Stimulated activated naive CD8-positive, alpha-beta T cell treated with anti-CD3 and anti-CD28 coated beads, Interleukin-15, Interleukin-2, amounts not matched to agents 100 ng/mL and 50 ng/mL, for 24 hours (primary cell): ENCODE measurements at regions not wholly inside any gene's neighbourhood (a gene's known extent, or its start where the extent isn't known, plus 50 kb on each side); places are given as distances from the start of the nearest gene placed in this dataset.
A peak's percentile ranks its signal among the peaks of the same experiment; 100 is the strongest.

Experiments used
- H3K27ac Mint-ChIP-seq: one replicate; pipeline ENCODE4 v1.8.0; 2021; ENCODE audit warnings: mild to moderate bottlenecking, mixed read lengths
- H3K27me3 Mint-ChIP-seq: one replicate; pipeline ENCODE4 v1.8.0; 2021; ENCODE audit warnings: mixed read lengths
- H3K36me3 Mint-ChIP-seq: one replicate; pipeline ENCODE4 v1.8.0; 2021; ENCODE audit warnings: low read depth, mixed read lengths
- H3K4me1 Mint-ChIP-seq: one replicate; pipeline ENCODE4 v1.8.0; 2021; ENCODE audit warnings: low read depth, mixed read lengths
- H3K4me3 Mint-ChIP-seq: one replicate; pipeline ENCODE4 v1.8.0; 2021; ENCODE audit warnings: mild to moderate bottlenecking, mixed read lengths
- H3K9me3 Mint-ChIP-seq: one replicate; pipeline ENCODE4 v1.8.0; 2021; ENCODE audit warnings: mixed read lengths

DNA sequence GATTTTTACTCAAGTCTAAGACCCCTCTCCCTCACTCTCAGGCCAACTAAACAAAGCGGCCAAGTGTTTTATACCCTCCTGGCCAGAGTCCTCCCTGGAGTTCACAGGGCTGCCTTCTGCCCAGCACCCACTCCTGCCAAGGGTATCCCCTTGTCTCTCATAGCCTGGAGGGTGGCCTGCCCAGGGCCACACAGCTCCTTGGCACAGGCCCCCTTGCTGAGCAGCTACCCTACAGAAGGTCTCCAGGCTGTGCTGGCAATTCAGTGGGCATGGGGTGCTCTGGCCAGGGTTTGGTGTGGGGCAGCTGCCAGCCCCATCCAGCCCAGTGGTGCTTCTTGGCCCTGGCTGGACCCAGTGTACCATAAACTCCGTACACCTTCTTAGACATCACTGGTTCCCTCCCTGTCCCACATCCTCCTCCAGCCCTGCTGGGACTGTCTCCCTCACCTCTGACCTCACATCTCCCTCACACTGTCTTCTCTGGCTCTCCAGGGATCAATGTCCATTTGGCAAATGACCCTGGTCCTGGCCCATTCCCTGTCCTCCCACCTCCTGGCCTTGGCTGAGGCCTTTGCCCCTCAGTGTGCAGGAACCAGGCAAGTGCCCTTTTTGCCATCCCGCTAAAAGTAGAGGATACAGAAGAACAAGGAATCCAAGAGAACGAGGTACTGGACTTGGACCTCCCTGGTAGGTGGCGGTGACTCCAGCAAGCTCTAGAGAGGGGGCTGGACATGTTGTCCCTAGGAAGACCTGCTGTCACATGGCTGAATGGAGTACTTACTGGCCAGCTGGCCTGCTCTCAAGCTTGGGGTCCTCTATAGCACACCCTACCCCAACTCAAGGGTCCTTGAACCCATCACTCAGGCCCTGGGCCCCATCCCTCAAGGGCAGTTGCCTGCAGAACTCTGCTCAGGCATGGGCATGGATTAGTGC, 50.0 kb upstream of the TRPM1 start:
- H3K4me1 Mint-ChIP-seq, result no peaks in the 10 kb centered on the region
- H3K27ac Mint-ChIP-seq, result no peak overlapping the region
- no peaks in the 10 kb centered on the region for H3K36me3 Mint-ChIP-seq
- no peak overlapping the region for H3K4me3 Mint-ChIP-seq
- H3K9me3 Mint-ChIP-seq, result no peaks in the 10 kb centered on the region
- H3K27me3 Mint-ChIP-seq, result no peaks in the 10 kb centered on the region

GRCh38 chr15:31153531-31153930, 52.0 kb upstream of the TRPM1 start:
- Mint-ChIP-seq H3K27ac (no peak overlapping the region), H3K4me3 (no peak overlapping the region), H3K4me1 (no peaks in the 10 kb centered on the region), H3K27me3 (no peaks in the 10 kb centered on the region), H3K36me3 (no peaks in the 10 kb centered on the region), H3K9me3 (no peaks in the 10 kb centered on the region)

- no peak overlapping the region for H3K4me3 Mint-ChIP-seq
- H3K27ac Mint-ChIP-seq, result no peak overlapping the region
- H3K27me3 Mint-ChIP-seq, result no peaks in the 10 kb centered on the region
- no peaks in the 10 kb centered on the region for H3K4me1 Mint-ChIP-seq
- no peaks in the 10 kb centered on the region for H3K9me3 Mint-ChIP-seq
- no peaks in the 10 kb centered on the region for H3K36me3 Mint-ChIP-seq
Observed at GRCh38 chr15:31155151-31155550, 53.6 kb upstream of the TRPM1 start.

GRCh38 chr15:31156226-31156625, 54.7 kb upstream of the TRPM1 start:
- Mint-ChIP-seq H3K36me3 (no peaks in the 10 kb centered on the region), H3K4me1 (no peaks in the 10 kb centered on the region), H3K4me3 (no peak overlapping the region), H3K27ac (no peak overlapping the region), H3K27me3 (no peaks in the 10 kb centered on the region), H3K9me3 (no peaks in the 10 kb centered on the region)

- Mint-ChIP-seq H3K27me3 (no peaks in the 10 kb centered on the region), H3K9me3 (no peaks in the 10 kb centered on the region), H3K4me3 (no peak overlapping the region), H3K36me3 (no peaks in the 10 kb centered on the region), H3K4me1 (no peaks in the 10 kb centered on the region), H3K27ac (no peak overlapping the region)
Observed at GRCh38 chr15:31156808-31157207, 55.3 kb upstream of the TRPM1 start.

DNA sequence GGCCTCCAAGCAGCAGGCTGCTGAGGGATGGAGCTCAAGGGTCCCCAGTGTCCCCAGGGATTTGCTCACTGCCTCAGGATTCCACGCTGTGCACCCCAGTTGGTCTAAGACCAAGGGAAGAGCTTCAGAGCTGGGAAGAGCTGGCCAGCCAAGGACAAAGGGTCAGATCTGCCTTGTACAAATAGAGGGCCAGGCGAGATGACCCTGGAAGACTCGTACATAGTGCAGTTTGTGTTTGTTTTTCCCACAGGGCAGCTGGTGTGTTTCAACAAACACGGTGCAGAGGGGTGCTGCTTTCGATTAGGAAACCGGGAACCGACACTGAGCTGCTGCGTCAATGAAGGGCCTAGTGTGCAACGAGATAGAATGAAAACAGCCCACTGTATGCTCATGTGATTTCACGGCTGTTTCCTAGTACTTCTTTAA, 56.1 kb upstream of the TRPM1 start:
- Mint-ChIP-seq H3K4me1 (no peaks in the 10 kb centered on the region), H3K27me3 (no peaks in the 10 kb centered on the region), H3K36me3 (no peaks in the 10 kb centered on the region), H3K9me3 (no peaks in the 10 kb centered on the region), H3K4me3 (no peak overlapping the region), H3K27ac (no peak overlapping the region)

- Mint-ChIP-seq H3K27ac (no peak overlapping the region), H3K4me1 (no peaks in the 10 kb centered on the region), H3K9me3 (no peaks in the 10 kb centered on the region), H3K36me3 (no peaks in the 10 kb centered on the region), H3K27me3 (no peaks in the 10 kb centered on the region), H3K4me3 (no peak overlapping the region)
Observed at GRCh38 chr15:31158858-31159569, 57.5 kb upstream of the TRPM1 start.

GRCh38 chr15:31159837-31160236, 58.3 kb upstream of the TRPM1 start:
- Mint-ChIP-seq H3K36me3 (no peaks in the 10 kb centered on the region), H3K27ac (no peak overlapping the region), H3K27me3 (no peaks in the 10 kb centered on the region), H3K4me3 (no peak overlapping the region), H3K9me3 (no peaks in the 10 kb centered on the region), H3K4me1 (no peaks in the 10 kb centered on the region)

GRCh38 chr15:31160297-31160696, 58.8 kb upstream of the TRPM1 start:
- Mint-ChIP-seq H3K27me3 (no peaks in the 10 kb centered on the region), H3K9me3 (no peaks in the 10 kb centered on the region), H3K4me3 (no peak overlapping the region), H3K4me1 (no peaks in the 10 kb centered on the region), H3K36me3 (no peaks in the 10 kb centered on the region), H3K27ac (no peak overlapping the region)

GRCh38 chr15:31160740-31161495, 59.4 kb upstream of the TRPM1 start:
- Mint-ChIP-seq H3K9me3 (no peaks in the 10 kb centered on the region), H3K27ac (no peak overlapping the region), H3K4me1 (no peaks in the 10 kb centered on the region)

DNA sequence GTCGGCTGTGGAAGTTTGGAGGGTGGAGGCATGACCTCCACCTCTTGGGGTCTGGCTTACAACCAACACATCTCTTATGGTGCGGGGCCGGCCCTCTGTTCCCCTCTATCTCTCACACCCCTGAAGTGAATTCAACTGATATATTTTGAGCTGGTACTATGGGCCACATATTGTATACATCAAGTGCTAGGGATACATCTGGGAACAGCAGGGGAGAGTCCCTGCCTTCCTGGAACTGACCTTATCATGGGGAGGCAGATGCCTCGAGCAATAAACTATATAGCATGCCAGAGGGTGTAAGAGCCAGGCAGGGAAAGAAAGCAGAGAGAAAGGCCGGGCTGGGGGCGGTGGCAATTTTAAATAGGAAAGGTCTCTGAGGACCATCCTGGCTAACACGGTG, 60.4 kb upstream of the TRPM1 start:
- Mint-ChIP-seq H3K4me3 (no peak overlapping the region), H3K27ac (peak overlapping the region; percentile 62), H3K27me3 (no peaks in the 10 kb centered on the region), H3K36me3 (no peaks in the 10 kb centered on the region), H3K9me3 (no peaks in the 10 kb centered on the region), H3K4me1 (no peaks in the 10 kb centered on the region)

More at GRCh38 chr15:31160740-31161495, 59.4 kb upstream of the TRPM1 start:
- Mint-ChIP-seq H3K27me3 (no peaks in the 10 kb centered on the region), H3K4me3 (no peak overlapping the region), H3K36me3 (no peaks in the 10 kb centered on the region)

DNA sequence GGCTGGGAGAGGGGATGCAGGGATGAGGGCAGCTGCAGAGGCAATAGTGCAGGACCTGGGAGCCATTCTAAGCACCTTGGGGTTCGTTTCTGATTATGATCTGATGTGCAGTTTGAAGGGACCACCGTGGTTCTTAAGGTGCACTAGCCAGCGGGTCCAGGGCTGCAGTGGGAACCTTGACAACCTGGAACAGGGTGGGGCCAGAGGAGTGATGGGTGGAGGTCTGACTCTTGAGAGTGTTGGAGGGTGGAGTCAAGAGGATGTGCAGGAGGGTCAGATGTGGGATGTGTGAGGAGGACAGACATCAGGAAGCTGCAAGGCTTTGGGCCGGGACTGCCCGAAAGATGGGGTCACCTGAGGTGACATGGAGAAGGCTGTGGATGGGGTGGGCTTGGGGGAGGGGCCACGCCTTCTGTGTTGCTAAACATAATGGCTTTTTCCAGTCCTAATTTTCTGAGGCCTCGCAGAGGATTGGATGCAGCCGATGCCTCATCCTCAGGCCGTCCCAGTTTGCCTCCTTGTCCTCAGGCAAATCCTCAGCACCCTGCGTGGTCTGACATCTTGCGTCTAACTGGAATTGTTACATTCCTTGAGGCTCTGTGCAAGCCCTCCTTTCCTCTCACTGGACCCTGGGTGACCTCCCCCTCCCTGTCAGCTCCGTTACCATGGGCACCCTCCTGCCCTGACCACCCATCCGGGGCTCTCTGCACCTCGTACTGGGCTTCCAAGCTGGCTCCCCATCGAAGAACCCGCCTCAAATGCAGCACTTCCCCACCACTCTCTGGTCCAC, 61.4 kb upstream of the TRPM1 start:
- no peaks in the 10 kb centered on the region for H3K36me3 Mint-ChIP-seq
- H3K9me3 Mint-ChIP-seq, result no peaks in the 10 kb centered on the region
- peaks cover 5% of the 10 kb centered on the region for H3K4me1 Mint-ChIP-seq
- H3K27ac Mint-ChIP-seq, result no peak overlapping the region
- no peaks in the 10 kb centered on the region for H3K27me3 Mint-ChIP-seq
- H3K4me3 Mint-ChIP-seq, result no peak overlapping the region

DNA sequence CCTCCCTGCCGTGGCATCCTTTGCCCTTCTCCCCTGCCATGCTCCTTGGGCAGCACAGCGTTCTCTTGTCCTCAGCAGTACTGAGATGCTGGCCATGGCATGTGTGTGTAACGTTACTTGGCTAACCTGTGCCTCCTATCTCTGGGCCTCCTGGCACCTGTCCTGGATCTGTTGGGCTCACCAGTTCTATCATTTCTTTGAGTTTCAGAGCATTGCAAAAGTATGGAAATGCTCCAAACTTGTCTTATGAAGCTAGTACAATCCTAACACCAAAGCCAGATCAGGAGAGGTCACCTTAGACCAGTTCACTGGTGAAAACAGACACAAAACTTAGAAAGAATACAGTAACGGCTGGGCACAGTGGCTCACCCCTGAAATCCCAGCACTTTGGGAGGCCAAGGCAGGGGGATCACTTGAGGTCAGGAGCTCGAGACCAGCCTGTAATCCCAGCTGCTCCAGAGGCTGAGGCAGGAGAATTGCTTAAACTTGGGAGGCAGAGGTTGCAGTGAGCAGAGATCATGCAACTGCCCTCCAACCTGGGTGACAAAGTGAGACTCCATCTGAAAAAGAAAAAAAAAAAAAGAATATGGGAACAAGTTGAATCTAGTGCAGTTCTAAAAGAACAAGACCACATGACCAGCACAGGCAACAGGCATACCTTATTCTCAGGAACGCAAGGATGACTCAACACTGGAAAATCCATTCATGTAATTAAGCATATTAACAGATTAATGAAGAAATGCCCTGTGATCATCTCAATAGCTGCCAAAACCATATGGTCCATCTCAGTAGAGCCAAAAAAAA, 62.4 kb upstream of the TRPM1 start:
- Mint-ChIP-seq H3K36me3 (no peaks in the 10 kb centered on the region), H3K4me1 (peaks cover 10% of the 10 kb centered on the region), H3K9me3 (no peaks in the 10 kb centered on the region), H3K27ac (no peak overlapping the region), H3K4me3 (no peak overlapping the region), H3K27me3 (no peaks in the 10 kb centered on the region)

DNA sequence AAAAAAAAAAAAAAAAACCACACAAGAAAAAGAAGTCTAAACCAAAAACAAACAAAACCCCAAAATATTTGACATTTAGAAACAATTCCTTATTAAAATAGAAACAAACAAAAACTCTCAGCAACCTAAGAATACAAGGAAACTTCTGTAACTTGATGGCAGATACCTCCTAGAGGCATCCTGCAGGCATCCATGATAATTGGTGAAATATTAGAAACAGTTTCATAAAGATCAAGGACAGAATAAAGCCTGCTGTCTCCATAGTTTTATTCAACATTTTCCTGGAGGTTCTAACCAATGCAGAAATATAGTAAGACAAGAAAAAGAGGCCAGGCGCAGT, 63.0 kb upstream of the TRPM1 start:
- H3K36me3 Mint-ChIP-seq, result no peaks in the 10 kb centered on the region
- H3K4me3 Mint-ChIP-seq, result no peak overlapping the region
- no peaks in the 10 kb centered on the region for H3K27me3 Mint-ChIP-seq
- peak overlapping the region; percentile 51 for H3K27ac Mint-ChIP-seq
- H3K4me1 Mint-ChIP-seq, result peaks cover 10% of the 10 kb centered on the region
- H3K9me3 Mint-ChIP-seq, result no peaks in the 10 kb centered on the region
